ENCODE measurements at regions not wholly inside any gene's neighbourhood (a gene's known extent, or its start where the extent isn't known, plus 50 kb on each side); places are given as distances from the start of the nearest gene placed in this dataset.

- TF ChIP-seq POLR2A (IDR thresholded peaks at IDR 0.05; ENCODE audit: low read length) (no peak), GATA1 (IDR thresholded peaks at IDR 0.05; ENCODE audit: low read depth, low read length) (no peak)
Observed at GRCh38 chr7:25966469-25966868, 185.5 kb upstream of the NFE2L3 start.

Data from erythroblast (primary cell).